D721Med (cell line): ENCODE measurements at regions not wholly inside any gene's neighbourhood (a gene's known extent, or its start where the extent isn't known, plus 50 kb on each side); places are given as distances from the start of the nearest gene placed in this dataset.

ENCODE experiments used
- DNase-seq: peaks from one replicate; pipeline ENCODE4 v3.0.0; 2011; ENCODE audit warnings: low spot score; ENCODE audit not compliant: insufficient read length
- FAIRE-seq: peaks from 2 replicates; lab custom pipeline; 2011; peaks lifted over from hg19 to GRCh38; lab: Jason Lieb, UNC
- CTCF ChIP-seq: IDR thresholded peaks from 2 replicates; pipeline ENCODE4 v1.5.1; 2012; ENCODE audit warnings: mild to moderate bottlenecking, control low read depth; ENCODE audit not compliant: insufficient read depth; ENCODE audit errors: missing control alignments

GRCh38 chr9:134980991-134981390 is 63.3 kb upstream of the FCN1 start:
- no peak for FAIRE-seq
- DNase-seq, result no peak
- TF ChIP-seq CTCF, result no peak

- TF ChIP-seq CTCF, result no peak
- no peak for DNase-seq
- no peak for FAIRE-seq
Observed at GRCh38 chr9:134981829-134982228, 64.1 kb upstream of the FCN1 start.

- no peak for FAIRE-seq
- no peak for DNase-seq
- TF ChIP-seq CTCF, result no peak
Observed at GRCh38 chr9:134982311-134982710, 64.6 kb upstream of the FCN1 start.

- no peak for FAIRE-seq
- DNase-seq, result no peak
- TF ChIP-seq CTCF, result peak; percentile 26
Observed at GRCh38 chr9:134983074-134983473, 65.4 kb upstream of the FCN1 start.

- no peak for FAIRE-seq
Observed at GRCh38 chr9:134983506-134984371, 66.0 kb upstream of the FCN1 start.

GRCh38 chr9:134984372-134985265 is 66.9 kb upstream of the FCN1 start:
- TF ChIP-seq CTCF, result no peak
- FAIRE-seq, result no peak
- no peak for DNase-seq

More at GRCh38 chr9:134983506-134984371, 66.0 kb upstream of the FCN1 start:
- DNase-seq, result no peak
- TF ChIP-seq CTCF, result no peak
